Heart left ventricle (tissue), 16 donors: ENCODE measurements at regions not wholly inside any gene's neighbourhood (a gene's known extent, or its start where the extent isn't known, plus 50 kb on each side); places are given as distances from the start of the nearest gene placed in this dataset.

ENCODE experiments used
- ATAC-seq, 4 donors: fragments of 200-7000 bp; cut with Tn5 transposase; one replicate each; pipeline ENCODE4 v1.9.1; 2020 to 2022; ENCODE audit warnings: moderate library complexity in 4 of 4, mild to moderate bottlenecking in 3 of 4, moderate number of reproducible peaks in 1 of 4
- DNase-seq, 5 donors: peaks; one replicate each; pipeline ENCODE4 v3.0.0-alpha.2; 2020
- H3K27ac ChIP-seq, 12 donors: fragments of 200-600 bp; sonication (generic) in 4 of 12; one replicate each; pipeline versions ENCODE4 v1.5.0 to v1.8.0; 2016 to 2022; ENCODE audit warnings: mild to moderate bottlenecking in 2 of 12
- H3K27me3 ChIP-seq, 9 donors: fragments of 200-600 bp; sonication (generic) in 2 of 9; one replicate each; pipeline versions ENCODE4 v1.5.1 to v1.8.0; 2016 to 2022; ENCODE audit warnings: mild to moderate bottlenecking in 3 of 9
- H3K36me3 ChIP-seq, 9 donors: fragments of 200-600 bp; sonication (generic) in 2 of 9; one replicate each; pipeline versions ENCODE4 v1.5.0 to v1.8.0; 2018 to 2022; ENCODE audit warnings: mild to moderate bottlenecking in 2 of 9
- H3K4me1 ChIP-seq, 12 donors: fragments of 200-600 bp; sonication (generic) in 4 of 12; one replicate each; pipeline versions ENCODE4 v1.5.0 to v1.8.0; 2016 to 2022; ENCODE audit warnings: mild to moderate bottlenecking in 3 of 12
- H3K4me3 ChIP-seq, 12 donors: fragments of 200-600 bp; sonication (generic) in 4 of 12; one replicate each; pipeline versions ENCODE4 v1.5.0 to v1.8.0; 2017 to 2022; ENCODE audit warnings: mild to moderate bottlenecking in 9 of 12, moderate library complexity in 4 of 12
- H3K9me3 ChIP-seq, 12 donors: fragments of 200-600 bp; sonication (generic) in 4 of 12; one replicate each; pipeline versions ENCODE4 v1.5.0 to v1.8.0; 2016 to 2022; ENCODE audit warnings: mild to moderate bottlenecking in 1 of 12
- CTCF ChIP-seq, 12 donors: fragments of 200-600 bp; sonication (generic) in 4 of 12; IDR thresholded peaks; one replicate each; pipeline versions ENCODE4 v1.5.0 to v1.8.0; 2018 to 2022; ENCODE audit warnings: antibody characterized with exemption in 12 of 12, mild to moderate bottlenecking in 5 of 12
- POLR2A ChIP-seq, 2 donors: fragments of 450-650 bp; IDR thresholded peaks; one replicate each; pipeline ENCODE4 v1.6.1; 2017; ENCODE audit warnings: antibody characterized with exemption in 2 of 2, mild to moderate bottlenecking in 2 of 2, moderate library complexity in 2 of 2
- WGBS, 4 donors: extraction: QIAGEN DNeasy Blood & Tissue Kit in 2 of 4; methylation state at CpG; one replicate each; pipeline versions ENCODE4 v1.1.5 to v1.1.7; 2013 to 2018; 5-methylcytosine and 5-hydroxymethylcytosine counted together
- intact Hi-C, 10 donors: fragments of 100-400 bp; cut with DNase I; formaldehyde crosslinking; loops; one replicate each; pipeline versions ENCODE4 v1.11.1 to v1.14.2; 2022
- donor health status: ischemic (EF 13 %, LVEDD 7.1; RV severe dilation, severe dysfunction).
- donor health status: healthy with polysubstance abuse.
- donor health status: DM: no; HTN: yes; CAD: no.
- donor health status: DM: no; HTN: no; CAD: no.
- donor health status: ischemic (EF 25% LVEDD 6.9; RV normal size, moderate dysfunction).
- donor health status: ischemic (EF 25% LVEDD 5.7; RV mildly dilated, moderate dysfunction).
- donor health status: healthy.
- donor health status: DM: yes; HTN: yes; CAD: no.
- donor health status: ischemic (EF 35%, LVEDD 5.7; RV mildly dilated, moderate dysfunction).
- donor health status: nonischemic (EF 11% LVEDD 7.7; RV severe dilation, severe dysfunction).
- donor health status: DM: yes; HTN: yes; CAD: no.
- donor health status: PGD.
- donor health status: ischemic (EF 29% LVEDD 5.4; RV normal size, mild dysfunction).
- donor health status: nonischemic (EF 23%, LVEDD 6.1; RV moderate dilation, normal function).

GRCh38 chr12:124125203-124125871 lies 152.3 kb downstream of the ZNF664 start:
- Histone ChIP-seq H3K27me3 (peaks cover 0 to 7% (median 0%) of the 10 kb centered on the region in 9 donors), H3K4me3 (no peak overlapping the region), H3K27ac (no peak overlapping the region), H3K9me3 (no peaks in the 10 kb centered on the region), H3K4me1 (no peaks in the 10 kb centered on the region), H3K36me3 (no peaks in the 10 kb centered on the region)
- TF ChIP-seq POLR2A (IDR thresholded peaks at IDR 0.05) (no peak), CTCF (IDR thresholded peaks at IDR 0.05) (no peak)
- ATAC-seq = no peak
- WGBS, 4 donors = 71 to 79% (median 76%) methylated on average over 10 of the region's 10 CpGs
- intact Hi-C loops = no loop called here
- no peak for DNase-seq

- H3K4me1 ChIP-seq = no peaks in the 10 kb centered on the region
- no peaks in the 10 kb centered on the region for H3K9me3 ChIP-seq
- intact Hi-C loops = no loop called here
- DNase-seq = no peak
- WGBS, 4 donors = 79 to 87% (median 82%) methylated on average over 15 of the region's 15 CpGs
- H3K36me3 ChIP-seq = no peaks in the 10 kb centered on the region
- H3K4me3 ChIP-seq = no peak overlapping the region
- no peak for ATAC-seq
- H3K27ac ChIP-seq = no peak overlapping the region
- TF ChIP-seq CTCF (IDR thresholded peaks at IDR 0.05) (no peak), POLR2A (IDR thresholded peaks at IDR 0.05) (no peak)
- peaks cover 0 to 7% (median 0%) of the 10 kb centered on the region in 9 donors for H3K27me3 ChIP-seq
Observed at GRCh38 chr12:124126950-124127655, 154.1 kb downstream of the ZNF664 start.

GRCh38 chr12:124129132-124129531 lies 156.1 kb downstream of the ZNF664 start:
- no peaks in the 10 kb centered on the region for H3K36me3 ChIP-seq
- H3K4me3 ChIP-seq = no peak overlapping the region
- H3K9me3 ChIP-seq = no peaks in the 10 kb centered on the region
- TF ChIP-seq POLR2A (IDR thresholded peaks at IDR 0.05) (no peak), CTCF (IDR thresholded peaks at IDR 0.05) (no peak)
- DNase-seq (no peak), ATAC-seq (no peak)
- H3K27ac ChIP-seq = no peak overlapping the region
- intact Hi-C loops = no loop called here
- H3K27me3 ChIP-seq = peaks cover 0 to 7% (median 0%) of the 10 kb centered on the region in 9 donors
- 91 to 95% (median 94%) methylated on average over 9 of the region's 9 CpGs for WGBS, 4 donors
- no peaks in the 10 kb centered on the region for H3K4me1 ChIP-seq

GRCh38 chr12:124130691-124131591 lies 157.9 kb downstream of the ZNF664 start:
- no peak for TF ChIP-seq POLR2A (IDR thresholded peaks at IDR 0.05)
- TF ChIP-seq CTCF (IDR thresholded peaks at IDR 0.05) = no peak
- Histone ChIP-seq H3K36me3 (no peaks in the 10 kb centered on the region), H3K4me1 (no peaks in the 10 kb centered on the region), H3K4me3 (no peak overlapping the region), H3K27ac (no peak overlapping the region), H3K27me3 (peaks cover 0 to 3% (median 0%) of the 10 kb centered on the region in 9 donors), H3K9me3 (no peaks in the 10 kb centered on the region)
- DNase-seq = no peak
- ATAC-seq = no peak
- 71 to 75% (median 74%) methylated on average over 9 of the region's 9 CpGs for WGBS, 4 donors
- intact Hi-C loops = no loop called here
